HT1080 (cell line): ENCODE measurements at regions not wholly inside any gene's neighbourhood (a gene's known extent, or its start where the extent isn't known, plus 50 kb on each side); places are given as distances from the start of the nearest gene placed in this dataset.
A peak's percentile ranks its signal among the peaks of the same experiment; 100 is the strongest.

Source experiments
- DNase-seq: peaks from one replicate; pipeline ENCODE4 v3.0.0-alpha.2; 2015; ENCODE audit warnings: low read depth

GRCh38 chr2:100660851-100661584 is 98.2 kb downstream of the PDCL3 start:
- DNase-seq, result no peak

- no peak for DNase-seq
These were observed 100.1 kb downstream of the PDCL3 start for GRCh38 chr2:100662866-100663265.

- no peak for DNase-seq
These were observed 101.4 kb downstream of the PDCL3 start for GRCh38 chr2:100664021-100664755.

DNA sequence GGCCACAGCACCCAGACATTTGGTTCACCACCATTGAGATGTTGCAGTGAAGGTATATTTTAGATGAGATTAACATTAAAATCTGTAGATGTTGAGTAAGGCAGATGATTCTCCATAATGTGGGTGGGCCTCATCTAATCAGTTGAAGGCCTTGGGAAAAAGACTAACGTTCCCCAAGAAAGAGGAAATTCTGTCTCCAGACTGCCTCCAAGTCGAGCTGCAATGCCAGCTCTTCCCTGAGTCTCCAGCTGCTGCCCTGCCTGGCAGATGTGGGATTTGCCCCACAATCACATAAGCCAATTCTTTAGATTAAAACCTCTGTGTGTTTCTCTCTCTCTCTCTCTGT is 101.9 kb downstream of the PDCL3 start:
- DNase-seq, result no peak

- DNase-seq, result no peak
These were observed 104.2 kb downstream of the PDCL3 start for GRCh38 chr2:100666996-100667395.

DNA sequence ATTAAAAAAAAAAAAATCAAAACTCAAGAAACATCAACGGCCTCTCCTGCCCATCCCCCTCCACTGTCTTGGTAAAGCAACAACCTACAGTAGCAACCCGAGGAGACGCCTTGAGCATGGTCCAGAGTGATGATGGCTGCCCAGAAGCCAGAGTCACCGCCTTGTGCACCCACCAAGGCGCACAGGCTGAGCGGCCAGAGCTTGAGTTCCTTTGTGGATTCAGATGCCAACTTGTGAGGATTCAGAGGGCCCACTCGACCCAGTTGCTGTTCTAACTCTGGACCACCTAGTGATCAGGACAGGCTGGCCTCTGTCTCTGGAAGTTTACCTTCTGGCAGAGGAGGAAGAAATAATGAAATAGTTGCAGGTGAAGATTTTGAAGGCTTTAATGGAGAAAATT is 105.0 kb downstream of the PDCL3 start:
- no peak for DNase-seq

DNA sequence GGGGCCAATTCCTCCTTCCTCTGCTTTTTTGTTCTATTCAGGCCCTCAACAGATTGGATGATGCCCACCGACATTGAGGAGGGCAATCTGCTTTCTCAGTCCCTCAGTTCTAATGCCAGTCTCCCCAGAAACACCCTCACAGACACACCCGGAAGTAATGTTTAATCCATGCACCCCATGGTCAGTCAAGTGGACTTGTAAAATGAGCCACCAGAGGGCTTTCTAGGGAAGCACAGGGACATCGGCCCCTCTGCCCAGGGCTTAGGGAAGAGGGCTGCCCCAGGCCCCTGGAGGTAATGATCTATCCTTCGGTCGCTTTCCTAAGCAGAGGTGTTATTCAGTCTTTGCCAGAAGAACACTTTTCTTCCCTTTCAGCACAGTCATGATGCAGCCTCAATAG is 107.4 kb downstream of the PDCL3 start:
- no peak for DNase-seq

- no peak for DNase-seq
These were observed 110.3 kb downstream of the PDCL3 start for GRCh38 chr2:100673115-100673514.

DNA sequence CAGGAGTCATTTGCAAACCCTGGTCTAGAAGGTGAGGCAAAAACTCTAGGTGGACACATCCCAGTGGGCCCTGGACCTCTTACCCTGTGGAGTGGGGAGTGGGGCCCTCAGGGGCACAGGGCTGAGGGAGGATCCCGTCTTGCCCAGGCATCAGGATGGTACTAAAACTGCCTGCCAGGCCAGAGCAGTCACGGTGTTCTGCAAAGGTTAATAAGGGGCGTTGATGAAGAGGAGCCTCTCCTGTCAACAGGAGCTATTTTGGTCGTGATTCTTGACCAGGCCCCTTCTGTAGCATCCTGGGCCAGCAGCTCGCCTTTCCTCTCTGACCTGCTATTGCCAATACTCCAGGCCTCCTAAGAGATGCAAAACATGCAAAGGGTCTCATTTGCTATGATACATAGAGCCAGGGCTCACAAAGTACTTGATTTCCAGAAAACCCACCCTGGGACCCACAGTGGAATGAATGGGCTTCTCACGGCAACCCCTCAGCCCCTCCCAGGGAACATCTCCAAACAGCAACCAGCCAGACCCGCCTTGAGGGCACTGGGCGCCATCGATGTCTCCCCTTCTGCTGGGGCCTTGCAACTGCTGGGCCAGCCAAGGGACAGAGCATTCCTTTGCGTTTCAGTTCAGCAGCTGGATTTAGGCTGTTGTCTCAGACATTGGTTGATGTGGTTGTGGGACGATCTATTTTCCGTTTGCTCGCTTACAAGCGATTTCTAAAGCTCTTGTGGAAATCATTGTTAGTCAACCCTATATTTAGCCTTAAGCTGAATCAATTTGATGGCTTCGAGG is 111.1 kb downstream of the PDCL3 start:
- no peak for DNase-seq

GRCh38 chr2:100674666-100675065 is 111.9 kb downstream of the PDCL3 start:
- DNase-seq, result no peak

DNA sequence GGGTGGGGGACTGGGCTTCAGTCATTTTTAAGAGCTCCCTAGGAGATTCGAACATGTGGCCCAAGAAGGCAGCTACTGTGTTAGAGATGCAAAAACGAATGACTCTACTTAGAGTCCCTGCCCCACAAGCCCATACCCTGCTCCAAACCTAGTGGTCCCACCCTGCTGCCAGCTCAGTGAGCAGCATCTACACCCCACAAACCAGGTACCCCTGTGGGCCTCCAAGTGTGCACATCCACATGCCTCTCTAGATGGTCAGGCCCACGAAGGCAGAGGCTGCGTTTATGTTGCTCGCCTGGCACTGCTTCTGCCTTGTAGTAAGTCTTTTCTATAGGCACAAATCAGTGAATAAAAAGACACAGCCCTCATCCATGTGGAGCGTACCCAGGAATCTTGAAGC is 112.6 kb downstream of the PDCL3 start:
- no peak for DNase-seq

- no peak for DNase-seq
These were observed 113.1 kb downstream of the PDCL3 start for GRCh38 chr2:100675855-100676254.

- peak; percentile 12 for DNase-seq
These were observed 113.6 kb downstream of the PDCL3 start for GRCh38 chr2:100676346-100676745.

DNA sequence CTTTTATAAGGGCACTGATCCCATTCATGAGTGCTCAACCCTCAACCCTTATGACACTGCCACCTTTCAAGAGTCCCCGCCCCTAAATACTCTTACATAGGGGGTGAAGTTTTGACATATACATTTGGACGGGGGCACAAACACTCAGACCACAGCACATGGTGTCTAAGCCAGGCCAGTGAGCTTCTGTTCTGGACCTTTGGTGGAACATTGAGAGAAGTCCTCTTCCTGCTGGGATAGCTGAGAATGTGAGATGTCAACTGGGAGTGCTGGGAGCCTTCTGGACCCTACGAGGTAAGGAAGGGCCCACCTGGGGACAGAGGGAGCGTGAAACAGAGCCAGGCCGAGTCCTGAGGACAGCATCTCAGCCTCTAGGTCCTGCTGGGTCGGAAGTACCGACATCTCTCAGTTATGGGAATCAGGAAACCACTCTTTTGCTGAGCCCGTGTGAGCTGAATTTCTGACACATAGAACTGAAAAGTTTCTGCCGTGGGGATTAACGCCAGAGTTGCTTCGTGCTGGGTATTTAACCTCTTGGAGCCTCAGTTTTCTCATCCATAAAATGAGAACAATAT is 114.9 kb downstream of the PDCL3 start:
- no peak for DNase-seq

DNA sequence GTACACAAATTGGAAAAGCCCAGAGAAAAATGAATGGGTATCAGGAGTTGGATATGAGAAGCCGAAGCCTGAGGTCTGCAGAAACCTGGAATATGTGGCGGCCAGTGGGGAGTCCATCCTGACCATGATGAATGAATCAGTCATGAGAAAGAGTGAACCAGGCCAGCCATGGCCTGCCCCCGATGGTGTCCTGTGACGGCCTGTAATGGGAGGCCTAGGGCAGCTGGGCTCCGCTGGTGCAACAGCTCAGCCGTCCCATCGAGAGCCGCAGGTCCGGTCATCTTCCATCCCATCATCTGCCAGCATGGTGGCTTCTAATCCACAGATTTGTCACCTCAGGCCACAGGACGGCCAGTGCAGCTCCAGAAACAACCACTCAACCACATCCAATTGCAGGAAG is 116.4 kb downstream of the PDCL3 start:
- DNase-seq, result no peak

GRCh38 chr2:100682536-100682935 is 119.7 kb downstream of the PDCL3 start:
- no peak for DNase-seq

- DNase-seq, result no peak
These were observed 120.4 kb downstream of the PDCL3 start for GRCh38 chr2:100683231-100683630.

DNA sequence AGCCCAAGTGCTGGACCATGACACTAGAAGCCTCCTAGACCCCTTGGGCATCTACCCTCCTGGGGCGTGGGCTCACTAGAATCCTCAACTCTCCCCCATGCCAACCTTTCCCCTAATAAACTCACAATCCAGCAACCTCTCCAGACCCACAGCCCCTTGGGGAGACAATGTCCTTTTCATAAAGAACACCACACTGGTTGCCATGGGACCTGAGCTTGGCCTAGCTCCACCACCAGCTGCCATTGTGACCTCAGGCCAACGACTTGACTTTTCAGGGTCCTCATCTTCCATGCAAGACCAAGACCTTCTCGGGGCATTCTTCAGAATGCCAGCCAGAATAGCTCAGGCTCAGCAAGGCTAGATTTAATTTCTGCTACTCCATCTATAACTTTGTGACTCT is 128.1 kb upstream of the NPAS2 start:
- no peak for DNase-seq

DNA sequence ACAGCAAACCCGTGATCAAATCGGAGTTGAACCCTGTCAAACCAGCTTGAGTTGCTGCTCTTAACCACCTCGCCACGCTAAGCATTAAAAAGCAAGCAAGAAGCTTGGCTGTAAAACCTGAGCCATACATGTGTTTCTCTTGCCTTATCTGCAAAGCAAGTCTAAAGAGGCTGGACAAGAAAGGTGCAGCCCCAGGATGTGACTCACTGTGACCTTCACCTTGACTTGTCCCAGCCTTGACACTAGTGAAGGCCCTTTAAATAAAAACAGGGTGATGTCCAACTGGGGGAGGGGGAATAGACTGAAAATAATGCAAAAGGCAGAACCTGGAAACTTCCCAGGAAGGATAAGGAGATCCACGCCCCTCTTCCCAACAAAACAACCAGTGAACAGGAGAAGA is 127.6 kb upstream of the NPAS2 start:
- DNase-seq, result no peak

- DNase-seq, result no peak
These were observed 127.0 kb upstream of the NPAS2 start for GRCh38 chr2:100692906-100693305.

- no peak for DNase-seq
These were observed 120.8 kb upstream of the NPAS2 start for GRCh38 chr2:100699131-100699530.
